HG02870 (cell line): ENCODE measurements at regions not wholly inside any gene's neighbourhood (a gene's known extent, or its start where the extent isn't known, plus 50 kb on each side); places are given as distances from the start of the nearest gene placed in this dataset.
"Not testable (repeated sequence)": the region's sequence is repeated elsewhere in the genome, so short reads cannot be mapped to it uniquely, and the experiment has no call there.

Source experiments
- ATAC-seq: cut with Tn5 transposase; IDR thresholded peaks from one replicate; pipeline ENCODE4 v1.9.1; 2021; ENCODE audit warnings: mild to moderate bottlenecking, moderate library complexity; ENCODE audit not compliant: unreplicated experiment

DNA sequence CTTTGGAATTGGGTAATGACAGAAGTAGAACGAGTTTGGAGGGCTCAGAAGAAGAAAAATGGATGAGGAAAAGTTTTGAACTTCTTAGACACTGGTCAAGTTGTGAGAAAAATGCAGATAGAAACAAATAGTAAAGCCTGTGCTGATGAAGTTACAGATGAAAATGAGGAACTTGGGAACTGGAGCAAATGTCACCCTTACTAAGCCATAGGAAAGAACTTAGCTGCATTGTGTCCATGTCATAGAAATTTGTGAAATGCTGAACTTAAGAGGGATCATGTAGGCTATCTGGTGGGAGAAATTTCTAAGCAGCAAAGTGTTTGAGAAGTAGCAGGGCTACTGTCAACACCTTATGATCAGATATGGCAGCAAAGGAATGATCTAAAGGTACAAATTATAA lies 289.2 kb upstream of the PCDH9 start:
- ATAC-seq, result no peak

- no peak for ATAC-seq
These were observed 288.6 kb upstream of the PCDH9 start for GRCh38 chr13:67518785-67519184.

DNA sequence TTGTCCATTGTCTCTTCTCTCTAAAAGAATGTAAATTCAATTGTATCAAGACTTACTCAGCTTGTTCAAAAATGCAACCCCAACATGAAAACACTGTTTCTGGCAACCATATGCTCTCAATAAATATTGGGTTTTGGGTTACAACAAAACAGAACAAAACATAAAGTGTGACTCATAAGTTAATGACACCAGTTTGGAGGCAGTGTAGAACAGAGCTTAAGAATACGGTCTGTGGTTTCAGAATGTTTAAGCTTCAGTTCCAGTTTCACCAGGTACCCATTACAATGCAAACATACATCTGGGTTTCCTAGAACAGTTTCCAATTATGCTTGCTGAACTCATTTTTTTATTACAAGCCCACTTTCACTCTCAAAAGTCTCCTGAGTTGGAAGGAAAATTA lies 285.8 kb upstream of the PCDH9 start:
- no peak for ATAC-seq

DNA sequence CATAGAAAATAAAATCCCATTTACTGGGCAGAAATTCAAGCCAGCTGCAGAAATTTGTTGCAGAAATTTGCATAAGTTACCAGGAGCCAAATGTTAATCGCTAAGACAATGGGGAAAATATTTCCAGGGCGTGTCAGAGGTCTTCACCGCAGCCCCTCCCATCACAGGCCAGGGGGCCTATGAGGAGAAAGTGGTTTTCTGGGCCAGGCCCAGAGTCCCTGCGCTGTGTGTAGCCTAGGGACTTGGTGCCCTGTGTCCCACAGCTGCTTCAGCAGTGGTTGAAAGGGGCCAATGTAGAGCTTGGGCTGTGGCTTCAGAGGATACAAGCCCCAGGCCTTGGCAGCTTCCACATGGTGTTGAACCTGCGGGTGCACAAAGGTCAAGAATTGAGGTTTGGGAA lies 278.9 kb upstream of the PCDH9 start:
- no peak for ATAC-seq

DNA sequence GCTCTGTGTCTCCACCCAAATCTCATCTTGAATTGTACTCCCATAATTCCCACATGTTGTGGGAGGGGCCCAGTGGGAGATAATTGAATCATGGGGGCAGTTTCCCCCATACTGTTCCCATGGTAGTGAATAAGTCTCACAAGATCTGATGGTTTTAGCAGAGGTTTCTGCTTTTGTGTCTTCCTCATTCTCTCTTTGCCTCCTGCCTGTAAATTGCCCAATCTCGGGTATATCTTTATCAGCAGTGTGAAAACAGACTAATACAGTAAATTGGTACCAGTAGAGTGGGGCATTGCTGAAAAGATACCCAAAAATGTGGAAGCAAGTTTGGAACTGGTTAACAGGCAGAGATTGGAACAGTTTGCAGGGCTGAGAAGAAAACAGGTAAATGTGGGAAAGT lies 278.1 kb upstream of the PCDH9 start:
- not testable (repeated sequence) for ATAC-seq

GRCh38 chr13:67506407-67506806 lies 276.3 kb upstream of the PCDH9 start:
- ATAC-seq, result no peak

DNA sequence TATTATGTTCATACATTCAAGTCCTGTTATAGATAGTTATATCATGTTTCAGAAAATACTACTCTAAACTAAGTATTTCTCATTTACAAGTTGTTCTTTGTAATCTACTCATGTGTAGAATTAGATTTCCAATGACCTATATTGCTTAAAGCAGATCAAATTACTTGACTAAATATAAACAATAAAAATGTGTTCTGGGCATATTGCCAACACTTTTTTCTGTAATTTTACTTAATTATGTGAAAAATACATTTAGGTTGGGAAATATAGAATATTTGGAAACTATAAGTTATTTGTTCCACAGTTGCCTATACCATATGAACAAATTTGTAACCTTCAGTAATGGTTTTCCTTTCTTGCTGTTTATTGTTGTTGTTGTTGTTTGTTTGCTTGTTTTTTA lies 275.2 kb upstream of the PCDH9 start:
- ATAC-seq, result no peak

- ATAC-seq, result no peak
These were observed 268.8 kb upstream of the PCDH9 start for GRCh38 chr13:67498948-67499347.

DNA sequence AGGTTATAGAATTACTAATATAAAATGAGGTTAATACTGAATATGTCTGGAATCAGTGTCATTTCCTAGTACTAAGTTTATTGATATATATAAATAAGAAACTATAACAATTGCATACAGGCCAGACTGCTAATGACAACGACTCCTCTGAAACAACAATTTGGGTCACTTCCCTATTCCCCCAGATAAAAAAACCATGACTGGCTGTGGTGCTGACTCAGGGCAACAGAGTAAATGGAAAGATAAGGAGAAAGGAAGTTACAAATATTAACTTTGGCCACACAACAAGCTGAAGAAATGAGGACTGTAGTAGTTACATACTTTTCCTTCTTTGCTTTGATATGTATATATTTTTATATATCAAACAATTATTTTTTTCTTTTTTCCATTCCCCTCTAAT lies 263.7 kb upstream of the PCDH9 start:
- ATAC-seq, result no peak

GRCh38 chr13:67489016-67489415 lies 258.9 kb upstream of the PCDH9 start:
- ATAC-seq, result no peak

DNA sequence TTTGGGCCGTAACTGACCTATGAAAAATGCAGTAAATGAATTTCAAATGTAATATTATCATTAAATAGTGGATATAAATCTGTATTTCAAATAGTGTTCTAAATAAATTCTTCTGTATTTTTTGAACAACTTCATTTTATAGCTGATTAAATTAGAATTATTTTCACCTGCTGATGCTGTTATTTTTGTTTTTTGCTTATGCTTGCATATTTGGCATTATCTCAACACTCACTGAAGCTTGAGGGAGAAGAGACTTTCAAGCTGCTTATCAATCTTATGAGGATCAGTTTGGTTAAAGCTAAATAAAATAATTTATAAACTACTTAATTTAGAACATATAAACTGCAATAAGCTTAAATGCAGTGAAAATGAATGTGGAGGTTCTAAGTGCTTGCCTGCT lies 251.3 kb upstream of the PCDH9 start:
- ATAC-seq, result no peak

- ATAC-seq, result no peak
These were observed 244.0 kb upstream of the PCDH9 start for GRCh38 chr13:67474115-67474514.

DNA sequence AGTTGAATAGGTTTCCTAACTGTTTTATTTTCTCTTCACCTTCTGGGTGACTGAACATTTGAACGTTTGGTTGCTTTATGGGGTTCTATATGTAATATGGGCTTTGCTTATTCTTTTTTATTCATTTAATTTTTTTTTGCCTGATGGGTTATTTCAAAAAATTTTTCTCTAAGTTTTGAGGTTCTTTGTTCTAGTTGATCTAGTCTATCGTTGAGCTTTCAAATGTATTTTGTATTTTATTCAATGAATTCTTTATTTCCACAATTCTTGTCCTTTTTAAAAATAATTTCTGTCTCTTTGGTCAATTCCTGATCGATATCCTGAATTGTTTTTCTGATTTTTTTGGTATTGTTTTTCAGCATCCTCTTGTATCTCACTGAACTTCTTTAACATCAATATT lies 239.5 kb upstream of the PCDH9 start:
- no peak for ATAC-seq

DNA sequence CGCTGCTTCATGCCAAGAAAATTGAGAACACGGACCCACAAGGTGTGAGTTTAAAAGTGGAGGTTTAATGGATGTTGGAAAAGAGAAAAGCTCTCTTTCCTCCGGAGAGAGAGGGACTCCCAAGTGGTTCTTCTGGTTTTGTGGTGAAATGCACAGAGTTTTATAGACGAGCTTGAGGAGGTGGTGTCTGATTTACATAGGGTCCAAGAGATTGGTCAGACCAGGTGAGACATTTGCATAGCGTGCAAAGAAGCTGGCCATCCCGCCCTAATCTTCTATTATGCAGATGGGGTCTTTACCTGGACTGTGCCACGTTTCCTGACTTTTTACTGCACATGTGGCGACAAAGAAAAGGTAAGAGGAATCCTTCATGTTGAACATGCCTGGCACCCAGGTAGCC lies 236.4 kb upstream of the PCDH9 start:
- no peak for ATAC-seq

GRCh38 chr13:67464154-67464553 lies 234.0 kb upstream of the PCDH9 start:
- no peak for ATAC-seq

DNA sequence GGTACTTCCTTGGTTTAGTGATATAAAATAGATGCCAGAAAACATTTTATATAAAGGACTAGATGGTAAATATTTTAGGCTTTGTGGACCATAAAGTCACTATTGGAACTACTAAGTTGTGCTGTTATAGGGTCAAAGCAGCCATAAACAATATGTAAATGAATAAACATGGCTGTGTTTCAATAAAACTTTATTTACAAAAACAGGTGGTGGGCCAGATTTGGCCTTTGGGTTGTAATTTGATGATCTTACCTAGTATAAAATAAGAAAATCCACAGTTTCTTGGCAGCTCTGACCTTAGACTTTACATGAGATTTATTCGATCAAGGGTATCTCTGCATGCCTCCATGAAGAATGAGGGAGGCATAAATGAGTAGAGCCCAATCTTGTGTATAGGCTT lies 232.0 kb upstream of the PCDH9 start:
- no peak for ATAC-seq

DNA sequence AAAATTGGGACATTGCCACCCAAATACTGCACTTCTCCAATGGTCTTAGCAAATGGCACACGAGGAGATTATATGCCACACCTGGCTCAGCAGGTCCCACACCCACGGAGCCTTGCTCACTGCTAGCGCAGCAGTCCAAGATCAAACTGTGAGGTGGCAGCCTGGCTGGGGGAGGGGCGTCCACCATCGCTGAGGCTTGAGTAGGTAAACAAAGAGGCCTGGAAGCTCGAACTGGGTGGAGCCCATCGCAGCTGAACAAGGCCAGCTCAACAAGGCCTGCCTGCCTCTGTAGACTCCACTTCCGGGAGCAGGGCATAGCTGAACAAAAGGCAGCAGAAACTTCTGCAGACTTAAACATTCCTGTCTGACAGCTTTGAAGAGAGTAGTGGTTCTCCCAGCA lies 222.4 kb upstream of the PCDH9 start:
- not testable (repeated sequence) for ATAC-seq

- ATAC-seq, result no peak
These were observed 215.3 kb upstream of the PCDH9 start for GRCh38 chr13:67445436-67445835.

- no peak for ATAC-seq
These were observed 213.8 kb upstream of the PCDH9 start for GRCh38 chr13:67443923-67444322.

GRCh38 chr13:67440236-67440975 lies 210.3 kb upstream of the PCDH9 start:
- no peak for ATAC-seq

GRCh38 chr13:67439365-67439764 lies 209.2 kb upstream of the PCDH9 start:
- ATAC-seq, result no peak

GRCh38 chr13:67438465-67438864 lies 208.3 kb upstream of the PCDH9 start:
- ATAC-seq, result no peak

DNA sequence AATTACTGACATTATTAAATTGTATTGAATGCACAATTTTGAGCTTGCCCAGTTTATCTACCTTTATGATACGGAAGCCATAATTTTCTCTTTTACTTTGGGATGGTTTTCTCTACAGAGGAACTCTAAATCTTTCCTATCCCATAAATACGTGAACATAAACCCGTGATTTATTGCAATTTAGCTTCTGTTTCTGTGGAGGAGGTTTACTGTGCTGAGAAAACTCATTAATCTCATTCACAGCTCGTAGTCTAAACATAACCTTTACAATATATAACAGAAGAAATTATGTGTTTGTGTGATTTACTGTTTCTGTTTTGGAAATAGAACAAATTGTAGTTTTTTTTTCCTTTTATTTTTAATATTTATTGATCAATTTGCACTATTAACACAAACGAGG lies 207.1 kb upstream of the PCDH9 start:
- ATAC-seq, result no peak
